ENCODE measurements at regions not wholly inside any gene's neighbourhood (a gene's known extent, or its start where the extent isn't known, plus 50 kb on each side); places are given as distances from the start of the nearest gene placed in this dataset.

GRCh38 chr10:83592337-83592935 is 546.9 kb upstream of the GHITM start:
- no peak for DNase-seq

DNA sequence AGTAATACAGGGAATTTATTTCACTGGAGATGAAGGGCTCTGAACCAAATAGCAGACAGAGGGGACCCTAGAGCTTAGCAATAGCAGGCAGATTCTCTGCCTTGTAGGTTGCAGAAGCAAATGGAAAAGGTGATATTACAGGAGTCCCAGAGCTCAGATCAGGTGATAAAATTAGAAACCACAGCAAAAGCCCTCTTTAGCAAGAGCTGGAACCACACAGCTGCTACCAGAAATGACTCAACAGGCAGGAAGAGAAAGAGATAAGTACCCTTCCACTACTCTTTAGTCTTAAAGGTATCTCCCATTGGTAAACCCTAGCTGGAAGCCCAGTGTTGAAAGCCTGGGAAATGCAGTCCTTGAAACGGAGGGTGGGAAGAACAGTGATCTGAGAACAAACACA is 535.6 kb upstream of the GHITM start:
- no peak for DNase-seq

- no peak for DNase-seq
Measured at GRCh38 chr10:83605783-83606630, 533.3 kb upstream of the GHITM start.

DNA sequence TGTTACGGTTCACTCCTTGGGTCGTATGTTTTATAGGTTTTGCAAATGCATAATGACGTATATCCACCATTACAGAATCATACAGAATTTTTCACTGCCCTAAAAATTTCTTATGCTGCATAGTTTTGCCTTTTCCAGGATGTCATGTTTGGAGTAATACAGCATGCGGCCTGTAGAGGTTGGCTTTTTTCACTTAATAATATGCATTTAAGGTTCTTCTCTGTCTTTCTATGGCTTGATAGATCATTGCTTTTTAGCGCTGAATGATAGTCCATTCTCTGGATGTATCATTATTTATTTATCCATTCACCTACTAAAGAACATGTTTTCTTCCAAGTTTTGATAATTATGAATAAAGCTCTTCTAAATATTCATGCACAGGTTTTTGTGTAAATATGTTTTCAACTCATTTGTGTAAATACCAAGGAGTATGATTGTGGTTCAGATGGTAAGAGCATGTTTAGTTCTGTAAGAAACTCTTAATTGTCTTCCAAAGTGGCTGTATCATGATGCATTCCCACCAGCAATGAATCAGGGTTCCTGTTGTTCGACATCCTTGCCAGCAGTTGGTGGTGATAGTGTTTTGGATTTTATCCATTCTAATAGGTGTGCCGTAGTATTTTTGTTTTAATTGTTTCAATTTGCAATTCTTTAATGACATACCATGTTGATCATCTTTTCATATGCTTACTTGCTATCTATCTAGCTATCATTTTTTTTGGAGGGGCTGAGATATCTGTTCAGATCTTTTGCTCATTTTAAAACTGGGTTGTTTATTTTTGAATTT is 531.2 kb upstream of the GHITM start:
- no peak for DNase-seq

DNA sequence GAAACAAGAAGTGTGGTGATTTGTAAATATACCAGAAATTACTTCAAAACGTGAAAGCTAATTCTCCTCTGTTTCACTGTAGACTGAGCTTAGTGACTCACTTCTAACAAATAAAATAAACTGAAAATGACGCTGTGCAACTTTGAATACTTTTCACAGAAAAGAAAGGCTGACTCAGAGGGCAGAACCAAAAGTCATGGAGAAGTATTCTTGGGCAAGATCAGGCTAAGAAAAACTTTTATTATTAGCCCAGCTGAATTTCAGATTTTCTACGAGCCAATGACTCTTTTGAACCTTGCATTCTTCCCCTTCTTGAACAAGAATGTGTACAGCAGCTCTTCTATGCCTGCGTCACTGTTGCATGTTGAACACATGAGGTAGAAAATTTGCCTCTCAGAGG is 527.3 kb upstream of the GHITM start:
- no peak for DNase-seq

DNA sequence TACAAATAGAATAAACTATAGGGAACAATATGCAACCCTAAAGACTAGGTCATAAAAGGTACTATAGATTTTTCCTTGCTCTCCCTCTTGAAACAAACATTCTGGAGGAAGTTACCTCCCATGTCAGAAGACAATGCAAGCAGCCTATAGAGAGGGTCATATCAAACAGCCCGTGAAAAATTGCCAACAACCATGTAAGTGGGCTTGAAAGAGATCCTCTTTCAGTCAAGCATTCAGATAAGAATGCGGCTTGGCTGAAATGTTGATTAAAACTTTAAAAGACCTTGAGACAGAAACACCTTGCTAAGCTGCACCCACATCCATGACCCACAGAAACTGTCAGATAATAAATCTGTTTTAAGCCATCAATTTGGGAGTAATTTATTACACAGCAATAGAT is 526.6 kb upstream of the GHITM start:
- DNase-seq, result no peak

DNA sequence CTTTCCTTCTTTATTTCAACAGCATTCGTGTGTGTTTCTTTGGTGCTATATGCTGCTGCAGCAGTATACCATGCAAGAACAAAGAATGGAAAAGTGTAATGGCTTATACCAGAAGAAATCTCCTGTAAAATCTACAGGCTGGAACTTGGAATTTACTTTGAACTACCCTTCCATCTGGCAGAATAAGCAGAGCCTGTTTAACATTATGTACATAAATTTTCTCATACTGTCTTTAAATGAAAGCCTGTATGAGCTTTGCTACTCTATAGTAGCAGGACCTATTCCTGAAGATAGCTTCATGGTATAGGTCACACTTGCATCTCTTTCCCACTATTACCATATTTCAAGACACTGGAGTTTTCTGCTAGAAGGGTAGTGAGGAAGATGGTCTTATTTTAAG is 522.1 kb upstream of the GHITM start:
- DNase-seq, result no peak

DNA sequence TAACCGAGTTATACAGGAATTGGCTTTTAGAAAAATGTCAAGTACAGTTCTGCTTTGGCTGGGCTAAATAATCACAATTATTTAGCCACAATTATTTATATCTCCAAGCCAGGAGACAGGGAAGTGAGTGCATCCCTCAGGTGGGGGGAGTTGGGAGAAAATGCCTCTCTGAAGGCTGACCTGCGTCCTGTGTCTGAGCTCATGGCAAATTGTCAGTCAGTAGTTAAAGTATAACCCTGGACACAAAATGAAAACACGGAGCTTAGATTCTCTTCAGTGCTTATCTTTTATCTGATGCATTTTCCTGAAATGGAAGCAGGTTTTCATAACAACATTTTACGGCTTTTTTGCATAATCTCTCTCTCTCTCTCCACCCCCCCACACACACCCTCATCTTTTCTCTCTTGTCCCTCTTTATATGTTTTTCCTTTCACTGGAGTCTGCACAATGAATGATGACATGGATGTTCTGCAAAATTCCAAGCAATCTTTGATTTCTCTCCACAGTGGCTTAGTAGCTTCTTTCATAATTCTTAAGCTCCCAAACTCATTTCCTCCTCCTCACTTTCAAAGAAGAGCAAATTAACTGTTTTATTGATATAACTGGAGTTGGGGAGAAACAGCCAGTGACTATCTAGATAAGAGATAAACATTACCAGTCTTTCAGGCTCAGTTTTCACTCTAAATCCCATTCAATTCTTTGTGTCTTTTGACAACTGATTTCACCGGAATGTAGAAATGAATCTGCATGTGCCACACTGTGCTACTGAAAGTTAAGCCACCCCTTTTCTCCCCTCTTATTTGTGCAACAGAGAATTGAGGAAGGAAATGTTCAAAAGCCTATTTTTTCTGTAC is 521.4 kb upstream of the GHITM start:
- DNase-seq, result no peak

DNA sequence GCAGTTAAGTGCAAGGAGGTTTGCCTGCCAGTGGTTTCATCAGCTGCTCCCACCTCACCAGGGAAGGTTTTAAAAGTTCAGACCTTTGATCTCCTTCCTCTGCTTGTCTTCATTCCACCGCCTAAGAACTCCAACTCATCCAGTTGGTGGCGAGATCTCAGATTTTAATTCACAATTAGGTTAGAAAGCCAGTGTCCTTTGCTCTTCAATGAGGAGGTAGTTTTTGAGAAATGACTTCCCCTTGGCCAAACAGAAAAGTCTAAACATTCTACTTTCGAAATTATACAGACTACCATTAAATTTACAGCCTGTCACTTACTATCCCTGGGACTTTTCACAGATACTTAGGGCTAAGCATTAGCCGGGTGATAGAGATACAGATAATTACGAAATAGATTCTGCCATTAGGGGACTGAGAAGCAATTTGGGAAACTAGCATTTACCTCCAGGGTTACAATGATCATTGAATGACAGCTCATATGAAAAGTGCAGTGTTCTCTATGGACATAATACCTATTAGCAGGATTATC is 513.4 kb upstream of the GHITM start:
- DNase-seq, result no peak

DNA sequence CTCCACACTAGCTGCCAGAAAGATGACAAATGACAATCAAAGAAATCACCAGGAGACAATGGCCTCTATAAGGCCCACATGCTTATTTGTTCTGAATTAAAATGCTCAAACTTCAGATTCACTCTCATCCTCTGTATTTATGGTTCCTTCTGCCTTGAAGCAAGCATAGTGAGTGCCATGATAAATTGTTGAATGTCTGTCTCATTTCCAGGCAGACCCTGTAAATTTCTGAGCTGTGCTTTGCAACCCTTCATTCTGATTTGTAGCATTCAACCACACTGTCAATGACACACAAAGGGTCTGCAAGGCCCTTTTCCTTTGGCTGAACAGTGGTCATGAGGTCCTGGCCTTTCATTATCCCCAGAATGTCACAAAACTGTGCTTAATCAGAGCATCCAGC is 506.6 kb upstream of the GHITM start:
- DNase-seq, result no peak

GRCh38 chr10:83633547-83633946 is 505.8 kb upstream of the GHITM start:
- no peak for DNase-seq

GRCh38 chr10:83636826-83637225 is 502.5 kb upstream of the GHITM start:
- no peak for DNase-seq

DNA sequence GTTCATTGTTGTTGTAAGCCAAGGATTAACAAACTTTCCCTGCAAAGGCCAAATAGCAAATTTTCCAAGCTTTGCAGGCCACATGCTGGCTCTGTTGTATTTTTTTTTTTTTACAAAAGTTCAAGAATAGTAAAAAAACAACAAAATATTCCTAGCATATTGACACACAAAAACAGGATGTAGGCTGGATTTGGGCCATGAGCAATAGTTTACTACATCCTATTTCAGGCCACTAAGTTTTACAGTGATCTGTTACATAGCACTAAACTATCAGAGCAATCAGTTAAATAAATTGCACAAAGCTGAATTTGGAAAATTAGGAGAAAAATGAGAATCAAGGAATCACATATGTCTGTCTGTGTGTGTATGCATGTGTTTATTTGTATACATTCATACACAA is 491.8 kb upstream of the GHITM start:
- DNase-seq, result no peak

DNA sequence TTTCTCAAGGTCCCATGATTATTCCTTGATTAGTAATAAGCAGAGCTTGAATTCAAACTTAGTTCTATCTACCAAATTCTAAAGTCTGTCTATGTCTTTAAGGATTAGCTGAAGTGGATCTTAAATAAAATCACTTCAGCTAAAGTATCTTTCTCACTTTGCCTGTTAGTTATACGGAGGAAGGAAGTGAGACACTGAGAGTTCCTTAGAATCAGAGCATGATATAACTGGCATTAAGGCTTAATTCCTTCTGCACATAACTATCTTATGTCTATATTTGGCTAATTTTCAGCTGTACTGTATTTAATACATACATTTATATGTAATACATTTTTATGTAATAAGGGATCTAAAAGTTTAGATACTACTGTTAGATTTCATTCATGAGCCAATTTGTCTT is 491.1 kb upstream of the GHITM start:
- no peak for DNase-seq

GRCh38 chr10:83649471-83649870 is 489.8 kb upstream of the GHITM start:
- no peak for DNase-seq

DNA sequence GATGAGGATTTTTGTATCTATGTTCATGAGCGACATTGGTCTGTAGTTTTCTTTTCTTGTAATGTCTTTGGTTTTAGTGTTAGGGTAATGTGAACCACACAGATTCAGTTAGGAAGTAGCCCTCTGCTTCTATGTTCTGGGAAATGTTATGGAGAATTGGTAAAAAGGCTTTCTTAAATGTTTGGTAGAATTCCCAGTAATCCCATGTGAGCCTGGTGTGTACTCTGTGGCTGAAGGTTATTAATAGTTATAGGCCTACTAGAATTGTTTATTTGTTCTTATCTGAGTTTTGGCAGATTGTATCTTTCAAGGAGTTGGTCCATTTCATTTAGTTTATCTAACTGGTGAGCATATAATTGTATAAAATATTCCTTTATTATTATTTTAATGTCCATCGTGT is 484.6 kb upstream of the GHITM start:
- no peak for DNase-seq

GRCh38 chr10:83656924-83657323 is 482.4 kb upstream of the GHITM start:
- DNase-seq, result no peak

- no peak for DNase-seq
Measured at GRCh38 chr10:83657487-83657886, 481.8 kb upstream of the GHITM start.

DNA sequence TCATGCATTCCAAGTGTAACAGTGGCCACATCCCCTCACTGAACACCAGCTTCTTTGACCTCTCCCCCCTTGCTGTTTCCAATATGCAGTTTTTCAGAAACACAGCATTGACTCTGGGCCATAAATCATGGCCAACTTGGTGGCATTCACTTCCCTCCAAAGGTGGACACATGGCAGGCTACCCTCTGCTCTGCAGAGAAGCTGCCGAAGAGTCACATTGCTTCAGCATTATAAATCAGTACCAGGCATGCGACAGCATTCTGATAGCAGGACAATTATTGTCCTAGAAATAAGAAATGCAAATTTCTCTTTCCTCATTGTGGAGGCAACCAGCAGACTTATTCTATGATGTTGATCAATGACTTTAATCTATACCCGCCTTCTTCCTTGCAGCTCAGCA is 475.4 kb upstream of the GHITM start:
- DNase-seq, result no peak

GRCh38 chr10:83666762-83667161 is 472.5 kb upstream of the GHITM start:
- no peak for DNase-seq

- DNase-seq, result no peak
Measured at GRCh38 chr10:83667594-83667993, 471.7 kb upstream of the GHITM start.

GRCh38 chr10:83673316-83673715 is 466.0 kb upstream of the GHITM start:
- no peak for DNase-seq

DNA sequence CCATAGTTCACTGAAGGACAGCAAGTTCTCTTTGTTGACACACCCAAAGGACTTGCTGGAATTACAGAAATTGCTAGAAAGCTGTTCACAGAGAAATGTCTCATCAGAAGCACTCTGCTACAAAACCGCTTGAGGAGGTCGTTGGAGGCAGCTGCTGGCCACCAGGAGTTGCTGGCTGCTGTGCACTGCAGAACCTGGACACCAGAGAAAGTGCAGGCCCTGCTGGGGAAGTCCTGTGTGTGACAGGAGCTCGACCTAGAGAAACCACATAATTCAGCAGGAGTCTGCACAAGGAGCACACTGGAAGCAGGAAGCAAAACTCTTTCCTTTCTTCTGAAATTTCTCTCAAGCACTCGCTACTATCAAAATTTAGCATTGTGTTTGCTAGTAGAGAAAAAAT is 461.5 kb upstream of the GHITM start:
- DNase-seq, result no peak
